PC-3 (cell line): ENCODE measurements at regions not wholly inside any gene's neighbourhood (a gene's known extent, or its start where the extent isn't known, plus 50 kb on each side); places are given as distances from the start of the nearest gene placed in this dataset.

ENCODE experiments used
- ATAC-seq: fragments of 200-7000 bp; cut with Tn5 transposase; 2 replicates; pipeline ENCODE4 v1.9.1; 2020; ENCODE audit warnings: mild to moderate bottlenecking, moderate library complexity
- BruUV-seq: library from RNA; stranded (reverse); fragments of 400-500 nt; replicated peaks from 2 replicates; lab custom pipeline; 2021; lab: Mats Ljungman, UMichigan
- CTCF ChIA-PET: fragments of 300-600 bp; sonication (Branson Sonifier 250); formaldehyde crosslinking; loops from one replicate; lab custom pipeline; 2022; ENCODE audit warnings: antibody characterized with exemption; lab: Charles Lee
- POLR2A ChIA-PET: fragments of 300-600 bp; sonication (Branson Sonifier 250); formaldehyde crosslinking; loops from one replicate; lab custom pipeline; 2022; ENCODE audit warnings: antibody characterized with exemption; ENCODE audit not compliant: unreplicated experiment; lab: Charles Lee
- DNase-seq: peaks from one replicate; pipeline ENCODE4 v3.0.0-alpha.2; 2015
- H2AFZ ChIP-seq: fragments of 300-600 bp; sonication (generic); 2 replicates; pipeline ENCODE4 v1.6.0; 2016; ENCODE audit warnings: antibody characterized with exemption, low read length
- H3F3A ChIP-seq: fragments of 300-600 bp; sonication (generic); one replicate; pipeline ENCODE4 v1.6.0; 2017; ENCODE audit warnings: antibody characterized with exemption, low read length, control low read depth, mild to moderate bottlenecking; ENCODE audit not compliant: unreplicated experiment
- H3K27ac ChIP-seq: fragments of 300-600 bp; sonication (generic); 2 replicates; pipeline ENCODE4 v1.5.1; 2016; ENCODE audit warnings: mild to moderate bottlenecking, low read length
- H3K27me3 ChIP-seq: fragments of 300-600 bp; sonication (generic); 2 replicates; pipeline ENCODE4 v1.6.1; 2016; ENCODE audit warnings: low read length, mixed read lengths
- H3K36me3 ChIP-seq: fragments of 300-600 bp; sonication (generic); 2 replicates; pipeline ENCODE4 v1.6.1; 2016; ENCODE audit warnings: low read depth, mixed run types, low read length, mixed read lengths
- H3K4me1 ChIP-seq: fragments of 300-600 bp; sonication (generic); 2 replicates; pipeline ENCODE4 v1.5.1; 2016; ENCODE audit warnings: low read length; ENCODE audit not compliant: insufficient read depth
- H3K4me2 ChIP-seq: fragments of 300-600 bp; sonication (generic); 2 replicates; pipeline ENCODE4 v1.6.0; 2016; ENCODE audit warnings: low read length
- H3K4me3 ChIP-seq: fragments of 300-600 bp; sonication (generic); 2 replicates; pipeline ENCODE4 v1.5.1; 2016; ENCODE audit warnings: mild to moderate bottlenecking, low read length, mixed read lengths
- H3K79me2 ChIP-seq: fragments of 300-600 bp; sonication (generic); 2 replicates; pipeline ENCODE4 v1.6.1; 2017; ENCODE audit warnings: low read length, mixed read lengths
- H3K9ac ChIP-seq: fragments of 300-600 bp; sonication (generic); 2 replicates; pipeline ENCODE4 v1.6.0; 2016; ENCODE audit warnings: mild to moderate bottlenecking, low read length
- H3K9me2 ChIP-seq: fragments of 300-600 bp; sonication (generic); replicated peaks from 2 replicates; pipeline ENCODE4 v1.6.1; 2016; ENCODE audit warnings: mixed run types, low read length, mixed read lengths
- H3K9me3 ChIP-seq: fragments of 300-600 bp; sonication (generic); 2 replicates; pipeline ENCODE4 v1.6.1; 2016; ENCODE audit warnings: low read length, mixed read lengths
- H4K20me1 ChIP-seq: fragments of 300-600 bp; sonication (generic); 2 replicates; pipeline ENCODE4 v1.6.1; 2016; ENCODE audit warnings: low read length, mixed read lengths
- CTCF ChIP-seq: fragments of 300-600 bp; sonication (generic); conservative IDR thresholded peaks from 2 replicates; pipeline ENCODE4 v1.5.1; 2017; ENCODE audit warnings: antibody characterized with exemption, low read depth, mild to moderate bottlenecking, low read length
- EZH2 ChIP-seq: fragments of 300-600 bp; sonication (generic); IDR thresholded peaks from one replicate; pipeline ENCODE4 v1.6.1; 2017; ENCODE audit warnings: antibody characterized with exemption, mild to moderate bottlenecking, low read length; ENCODE audit not compliant: unreplicated experiment
- EZH2phosphoT487 ChIP-seq: fragments of 300-600 bp; sonication (generic); IDR thresholded peaks from 2 replicates; pipeline ENCODE4 v1.6.1; 2018; ENCODE audit warnings: mild to moderate bottlenecking, antibody characterized with exemption, low read length, borderline replicate concordance
- intact Hi-C: fragments of 100-400 bp; cut with micrococcal nuclease; formaldehyde crosslinking; loops from 2 replicates; pipeline ENCODE4 v1.9.0; 2023

- Histone ChIP-seq H3K36me3 (no peaks in the 10 kb centered on the region), H3F3A (no peaks in the 10 kb centered on the region), H3K4me2 (no peak overlapping the region), H2AFZ (no peak overlapping the region), H4K20me1 (no peaks in the 10 kb centered on the region), H3K79me2 (no peaks in the 10 kb centered on the region), H3K9me3 (no peaks in the 10 kb centered on the region), H3K4me1 (no peaks in the 10 kb centered on the region), H3K4me3 (no peak overlapping the region), H3K27me3 (no peaks in the 10 kb centered on the region), H3K9ac (no peak overlapping the region), H3K27ac (no peak overlapping the region), H3K9me2 (no peaks in the 10 kb centered on the region)
- ATAC-seq (no peak), DNase-seq (no peak)
- TF ChIP-seq EZH2phosphoT487 (no peak), EZH2 (no peak), CTCF (no peak)
- BruUV-seq: no TSS peak
- intact Hi-C loops: no loop called here
- CTCF ChIA-PET: no interaction called here
- POLR2A ChIA-PET: no interaction called here
Measured at GRCh38 chr3:34024447-34025240, 226.2 kb downstream of the PDCD6IP start.

- no peak for TF ChIP-seq CTCF
- TF ChIP-seq EZH2: no peak
- no peak for TF ChIP-seq EZH2phosphoT487
- Histone ChIP-seq H3K79me2 (no peaks in the 10 kb centered on the region), H4K20me1 (no peaks in the 10 kb centered on the region), H3K9me2 (no peaks in the 10 kb centered on the region), H2AFZ (no peak overlapping the region), H3K27ac (no peak overlapping the region), H3K4me3 (no peak overlapping the region), H3K4me1 (no peaks in the 10 kb centered on the region), H3K36me3 (no peaks in the 10 kb centered on the region), H3K9me3 (no peaks in the 10 kb centered on the region), H3F3A (no peaks in the 10 kb centered on the region), H3K4me2 (no peak overlapping the region), H3K9ac (no peak overlapping the region), H3K27me3 (peaks cover 5% of the 10 kb centered on the region; the same call in 1 of the 2 replicates)
- no TSS peak for BruUV-seq
- DNase-seq (no peak), ATAC-seq (no peak)
- POLR2A ChIA-PET: no interaction called here
- CTCF ChIA-PET: no interaction called here
- intact Hi-C loops: no loop called here
Measured at GRCh38 chr3:34033839-34034238, 235.4 kb downstream of the PDCD6IP start.

GRCh38 chr3:34034840-34035239, 236.4 kb downstream of the PDCD6IP start:
- no peak overlapping the region for H3K4me2 ChIP-seq
- no peak for TF ChIP-seq CTCF
- TF ChIP-seq EZH2: no peak
- TF ChIP-seq EZH2phosphoT487: no peak
- H3K36me3 ChIP-seq: no peaks in the 10 kb centered on the region
- no peak overlapping the region for H3K9ac ChIP-seq
- no peaks in the 10 kb centered on the region for H3K4me1 ChIP-seq
- H3K4me3 ChIP-seq: no peak overlapping the region
- ChIA-PET CTCF (no interaction called here), POLR2A (no interaction called here)
- no peak overlapping the region for H2AFZ ChIP-seq
- BruUV-seq: no TSS peak
- no peaks in the 10 kb centered on the region for H3K9me3 ChIP-seq
- no peaks in the 10 kb centered on the region for H3K9me2 ChIP-seq
- ATAC-seq: no peak
- no peaks in the 10 kb centered on the region for H3F3A ChIP-seq
- H4K20me1 ChIP-seq: no peaks in the 10 kb centered on the region
- peaks cover 5% of the 10 kb centered on the region; the same call in 1 of the 2 replicates for H3K27me3 ChIP-seq
- no peaks in the 10 kb centered on the region for H3K79me2 ChIP-seq
- no peak for DNase-seq
- intact Hi-C loops: no loop called here
- H3K27ac ChIP-seq: no peak overlapping the region
